GM19372 (cell line): ENCODE measurements at regions not wholly inside any gene's neighbourhood (a gene's known extent, or its start where the extent isn't known, plus 50 kb on each side); places are given as distances from the start of the nearest gene placed in this dataset.

Source experiments
- ATAC-seq: cut with Tn5 transposase; IDR thresholded peaks from one replicate; pipeline ENCODE4 v1.9.1; 2021; ENCODE audit warnings: mild to moderate bottlenecking, low read depth, moderate library complexity; ENCODE audit not compliant: unreplicated experiment

GRCh38 chr16:51420247-51420646, 269.2 kb upstream of the SALL1 start:
- no peak for ATAC-seq

DNA sequence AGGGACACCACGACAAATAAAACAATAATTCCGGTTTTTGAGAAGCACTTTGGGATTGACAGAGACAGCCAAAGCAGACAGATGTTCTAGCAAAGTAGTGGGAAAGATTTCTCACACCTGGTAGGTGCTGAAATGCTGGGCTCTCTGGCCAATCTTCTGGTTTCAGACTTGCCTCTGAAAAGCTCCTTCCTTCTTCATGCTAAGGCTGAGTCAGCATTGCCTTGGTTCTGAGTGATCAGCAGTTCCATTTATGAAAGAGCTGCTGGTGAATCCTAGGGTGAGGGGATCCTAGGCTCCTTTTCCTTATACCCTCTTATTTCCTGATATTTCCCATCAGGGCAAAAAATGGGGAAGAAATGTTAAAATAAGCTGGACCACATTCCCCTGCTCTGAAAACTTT, 268.7 kb upstream of the SALL1 start:
- ATAC-seq, result no peak

GRCh38 chr16:51418258-51418657, 267.2 kb upstream of the SALL1 start:
- ATAC-seq, result no peak

GRCh38 chr16:51416926-51417325, 265.9 kb upstream of the SALL1 start:
- no peak for ATAC-seq

GRCh38 chr16:51410125-51410524, 259.1 kb upstream of the SALL1 start:
- ATAC-seq, result no peak

DNA sequence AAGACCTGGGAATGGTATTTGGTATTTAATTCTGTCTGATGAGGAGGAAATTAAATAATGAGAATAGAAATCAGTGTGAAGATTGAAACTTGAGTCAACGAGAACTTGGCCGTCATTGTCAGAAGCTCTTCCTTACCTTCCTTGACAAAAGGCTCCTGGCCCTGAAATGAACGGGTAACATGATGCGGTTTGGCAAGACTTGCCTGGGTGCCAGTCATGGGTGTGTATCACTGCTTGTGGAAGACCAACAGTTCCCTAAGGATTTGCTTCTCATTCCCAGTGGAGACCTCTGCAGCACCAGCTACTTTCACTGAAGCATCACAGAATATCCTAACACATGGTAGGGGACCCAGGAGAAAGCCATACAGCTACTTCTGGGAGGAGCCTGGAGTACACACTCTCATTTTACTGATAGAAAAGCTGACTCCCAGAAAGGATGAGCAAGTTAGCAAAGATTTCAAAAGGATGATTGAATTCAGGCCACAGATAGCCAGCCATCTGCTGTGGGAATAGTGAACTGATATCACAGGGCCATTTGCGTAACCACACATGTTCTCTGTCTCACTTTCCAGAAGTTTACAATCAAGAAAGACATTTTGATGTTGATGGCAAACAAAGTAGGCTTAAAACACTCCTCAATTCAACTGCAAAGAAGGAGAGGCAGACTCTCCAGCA, 258.1 kb upstream of the SALL1 start:
- no peak for ATAC-seq

- ATAC-seq, result no peak
Measured at GRCh38 chr16:51408357-51408756, 257.3 kb upstream of the SALL1 start.

DNA sequence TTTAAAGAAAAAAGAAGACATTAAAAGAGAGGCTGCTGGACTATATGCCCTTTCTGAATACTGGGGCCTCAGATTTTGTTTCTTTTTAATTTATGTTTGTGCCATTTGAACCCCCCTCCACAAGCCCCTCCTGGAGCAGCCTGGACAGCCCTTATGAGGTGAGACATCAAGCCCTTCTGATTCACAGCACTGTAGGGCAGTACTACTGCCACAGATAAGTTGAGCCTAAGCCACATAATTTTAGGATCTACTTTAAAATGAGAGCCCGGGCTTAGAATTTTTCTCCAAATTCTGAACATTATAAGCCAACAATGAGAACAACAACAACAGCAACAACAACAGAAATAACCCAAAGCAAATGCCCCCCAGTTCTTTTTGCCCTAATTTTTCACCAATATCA, 256.9 kb upstream of the SALL1 start:
- ATAC-seq, result no peak

GRCh38 chr16:51407199-51407598, 256.1 kb upstream of the SALL1 start:
- no peak for ATAC-seq

GRCh38 chr16:51405361-51405760, 254.3 kb upstream of the SALL1 start:
- ATAC-seq, result no peak

GRCh38 chr16:51404386-51404785, 253.3 kb upstream of the SALL1 start:
- ATAC-seq, result no peak

DNA sequence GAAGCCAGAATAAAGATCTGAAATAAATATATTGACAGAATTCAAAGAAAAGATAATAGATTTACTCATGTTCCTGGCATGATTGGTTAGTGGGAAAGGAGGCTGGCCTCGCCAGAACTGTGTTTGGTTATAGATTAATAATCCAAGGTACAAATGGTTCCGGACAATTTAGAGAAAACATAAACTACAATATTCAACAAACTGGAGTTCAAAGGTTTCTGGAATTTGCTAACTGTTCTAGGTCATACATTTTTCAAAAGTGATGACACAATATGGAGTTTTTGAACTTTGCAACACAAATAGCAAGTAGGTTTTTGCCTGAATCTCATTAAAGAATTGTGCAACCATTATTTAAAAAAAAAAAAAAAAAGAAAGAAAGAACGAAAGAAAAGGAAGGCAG, 251.7 kb upstream of the SALL1 start:
- no peak for ATAC-seq

DNA sequence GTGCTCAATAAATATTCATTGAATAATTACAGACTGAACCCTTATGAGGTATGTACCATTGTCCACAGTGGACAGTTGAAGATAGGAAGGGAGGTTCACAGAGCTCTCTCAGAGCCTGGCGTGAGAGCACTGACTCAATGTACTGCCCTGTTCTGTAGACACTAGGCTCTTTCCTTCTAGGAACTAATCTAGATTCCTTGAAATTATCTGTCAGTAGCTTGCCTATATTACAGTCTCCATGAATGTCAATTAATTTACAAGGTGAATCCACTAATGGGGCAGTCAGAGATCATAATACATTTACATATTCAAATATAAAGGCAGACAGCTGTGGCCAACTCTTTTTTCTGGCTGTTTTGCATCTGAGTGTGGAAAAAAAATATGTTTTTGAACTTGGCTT, 251.2 kb upstream of the SALL1 start:
- ATAC-seq, result no peak

DNA sequence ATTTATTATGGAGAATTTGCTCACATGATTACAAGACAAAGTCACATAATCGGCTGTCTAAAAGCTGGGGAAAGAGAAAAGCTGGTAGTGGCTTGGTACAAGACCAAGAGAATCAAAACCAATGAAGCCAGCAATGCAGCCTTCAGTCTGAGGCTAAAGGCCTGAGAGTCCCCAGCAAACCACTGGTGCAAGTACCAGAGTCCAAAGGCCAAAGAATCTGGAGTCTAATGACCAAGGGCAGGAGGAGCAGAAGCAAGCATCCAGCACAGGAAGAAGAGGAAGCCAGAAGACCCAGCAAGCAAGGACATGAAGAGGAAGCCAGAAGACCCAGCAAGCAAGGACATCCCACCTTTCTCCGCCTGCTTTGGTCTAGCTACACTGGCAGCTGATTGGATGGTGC, 250.6 kb upstream of the SALL1 start:
- ATAC-seq, result no peak

GRCh38 chr16:51399908-51400670, 249.0 kb upstream of the SALL1 start:
- ATAC-seq, result no peak

DNA sequence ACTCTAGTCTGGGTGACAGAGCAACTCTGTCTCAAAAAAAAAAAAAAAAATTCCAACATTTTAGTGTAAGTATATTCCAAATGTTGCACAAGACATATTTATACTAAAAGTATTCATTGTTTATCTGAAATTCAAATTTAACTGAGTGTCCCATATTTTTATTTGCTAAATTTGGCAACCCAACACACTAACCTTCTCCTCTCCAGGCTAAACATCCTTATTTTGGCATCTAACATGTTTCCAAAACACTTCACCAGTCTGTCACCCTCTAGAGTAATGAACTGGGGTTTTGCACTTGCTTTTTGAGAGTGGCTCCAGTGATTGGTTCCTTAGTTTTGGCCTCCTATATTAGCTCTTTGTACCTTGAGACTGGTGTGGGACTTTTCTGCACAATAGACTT, 243.4 kb upstream of the SALL1 start:
- ATAC-seq, result no peak

DNA sequence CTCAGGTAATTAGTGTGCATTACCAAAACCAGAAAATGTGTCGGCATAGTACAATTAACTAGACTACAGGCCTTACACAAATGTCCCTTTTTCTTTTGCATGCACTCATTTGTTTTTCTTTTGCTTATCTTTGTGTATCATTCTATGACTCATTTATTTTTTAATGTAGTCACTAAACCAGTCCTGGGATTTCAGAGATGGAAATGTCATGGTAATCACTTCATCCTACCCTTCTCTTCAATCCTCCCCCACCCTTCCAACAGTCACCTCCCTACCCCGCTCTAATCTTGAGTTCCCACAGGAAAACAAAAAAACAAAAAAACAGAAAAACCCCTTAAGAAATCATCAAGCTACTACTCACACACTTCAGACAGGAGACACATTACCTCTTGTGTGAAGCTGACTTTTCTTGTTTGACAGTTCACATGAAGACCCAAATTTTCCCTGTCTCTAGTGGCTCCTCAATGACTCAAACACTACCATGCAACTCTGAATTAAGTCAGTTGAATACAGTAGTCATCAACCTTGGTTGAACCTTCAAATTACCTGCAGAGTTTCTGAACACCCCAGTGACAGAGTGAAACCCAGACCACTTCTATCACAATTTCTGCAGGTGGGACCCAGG, 242.4 kb upstream of the SALL1 start:
- ATAC-seq, result no peak

- no peak for ATAC-seq
Measured at GRCh38 chr16:51392521-51393187, 241.6 kb upstream of the SALL1 start.

- ATAC-seq, result no peak
Measured at GRCh38 chr16:51391798-51392511, 240.9 kb upstream of the SALL1 start.

DNA sequence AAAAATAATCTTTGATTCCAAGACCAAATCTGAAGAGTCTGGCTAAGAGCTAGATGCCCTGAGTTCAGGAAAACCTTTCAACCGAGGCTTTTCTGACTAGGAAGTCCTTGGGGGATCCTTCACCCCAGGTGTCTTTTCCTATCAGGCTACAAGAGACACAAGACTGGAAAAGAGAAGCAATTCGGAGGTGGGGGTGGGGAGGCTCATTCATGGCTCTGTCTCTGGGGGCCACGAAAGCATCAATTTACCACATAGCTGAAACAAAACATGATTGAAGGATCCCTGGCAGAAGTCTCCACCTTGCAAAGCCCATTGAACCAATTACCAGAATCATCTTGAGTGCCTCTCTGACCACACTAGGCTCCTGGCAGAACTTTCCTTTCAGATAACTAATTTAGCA, 239.8 kb upstream of the SALL1 start:
- no peak for ATAC-seq

GRCh38 chr16:51389881-51390280, 238.8 kb upstream of the SALL1 start:
- ATAC-seq, result no peak
